BLaER1 treated with 17β-estradiol and CSF1 and Interleukin-3, amounts not matched to agents 10 nM and 100 nM (cell line): ENCODE measurements at regions not wholly inside any gene's neighbourhood (a gene's known extent, or its start where the extent isn't known, plus 50 kb on each side); places are given as distances from the start of the nearest gene placed in this dataset.
"Not testable (repeated sequence)": the region's sequence is repeated elsewhere in the genome, so short reads cannot be mapped to it uniquely, and the experiment has no call there.

Source experiments
- H3K27ac ChIP-seq, 11 experiments: shearing (Covaris generic); formaldehyde crosslinking; 2 replicates each; pipeline ENCODE4 v1.8.1; 2022
- H3K27me3 ChIP-seq, 11 experiments: shearing (Covaris generic); formaldehyde crosslinking; 2 replicates each; pipeline ENCODE4 v1.8.1; 2022
- H3K36me3 ChIP-seq, 11 experiments: shearing (Covaris generic); formaldehyde crosslinking; 2 replicates each; pipeline ENCODE4 v1.8.1; 2022
- H3K4me1 ChIP-seq, 10 experiments: shearing (Covaris generic); formaldehyde crosslinking; 2 replicates each; pipeline ENCODE4 v1.8.1; 2022
- H3K4me2 ChIP-seq, 11 experiments: shearing (Covaris generic); formaldehyde crosslinking; 2 replicates each; pipeline ENCODE4 v1.8.1; 2022
- H3K4me3 ChIP-seq, 10 experiments: shearing (Covaris generic); formaldehyde crosslinking; 2 replicates each; pipeline ENCODE4 v1.8.1; 2022
- H3K9ac ChIP-seq, 11 experiments: shearing (Covaris generic); formaldehyde crosslinking; 2 replicates each; pipeline ENCODE4 v1.8.1; 2022
- H3K9me3 ChIP-seq, 11 experiments: shearing (Covaris generic); formaldehyde crosslinking; replicated peaks in 1 of 11; 2 replicates each; pipeline ENCODE4 v1.8.1; 2022
- H4K20me1 ChIP-seq, 11 experiments: shearing (Covaris generic); formaldehyde crosslinking; 2 replicates each; pipeline ENCODE4 v1.8.1; 2022
- Cebpa-rat ChIP-seq, 11 experiments: shearing (Covaris generic); IDR thresholded peaks; 2 replicates each; pipeline ENCODE4 v1.8.1; 2022

- no peaks in the 10 kb centered on the region for H3K27me3 ChIP-seq
- H4K20me1 ChIP-seq: no peaks in the 10 kb centered on the region
- H3K4me3 ChIP-seq: no peak overlapping the region
- no peak overlapping the region for H3K27ac ChIP-seq
- no peaks in the 10 kb centered on the region for H3K4me1 ChIP-seq
- H3K9me3 ChIP-seq: peaks cover 0 to 11% (median 1%) of the 10 kb centered on the region in 11 experiments; a peak in 8 of 22 replicates
- H3K36me3 ChIP-seq: no peaks in the 10 kb centered on the region
- no peak for TF ChIP-seq Cebpa-rat (IDR thresholded peaks at IDR 0.05)
- H3K9ac ChIP-seq: no peak overlapping the region
- H3K4me2 ChIP-seq: no peak overlapping the region
Observed at GRCh38 chr14:88098163-88098562, 93.2 kb downstream of the GPR65 start.

- no peaks in the 10 kb centered on the region for H3K27me3 ChIP-seq
- TF ChIP-seq Cebpa-rat (IDR thresholded peaks at IDR 0.05): no peak
- no peak overlapping the region for H3K27ac ChIP-seq
- H3K36me3 ChIP-seq: peaks cover 0 to 5% (median 0%) of the 10 kb centered on the region in 11 experiments; a peak in 1 of 22 replicates
- H3K9ac ChIP-seq: no peak overlapping the region
- H3K4me1 ChIP-seq: peaks cover 0 to 7% (median 2%) of the 10 kb centered on the region in 10 experiments; a peak in 4 of 20 replicates
- H3K4me2 ChIP-seq: no peak overlapping the region
- H3K4me3 ChIP-seq: no peak overlapping the region
- H4K20me1 ChIP-seq: no peaks in the 10 kb centered on the region
- H3K9me3 ChIP-seq: peaks cover 25 to 37% (median 30%) of the 10 kb centered on the region in 11 experiments
Observed at GRCh38 chr14:88104710-88105109, 99.8 kb downstream of the GPR65 start.

GRCh38 chr14:88106377-88106776, 101.4 kb downstream of the GPR65 start:
- no peak for TF ChIP-seq Cebpa-rat (IDR thresholded peaks at IDR 0.05)
- peaks cover 0 to 7% (median 3%) of the 10 kb centered on the region in 10 experiments; a peak in 4 of 20 replicates for H3K4me1 ChIP-seq
- no peak overlapping the region for H3K4me3 ChIP-seq
- peaks cover 25 to 37% (median 30%) of the 10 kb centered on the region in 11 experiments for H3K9me3 ChIP-seq
- H3K9ac ChIP-seq: no peak overlapping the region
- peaks cover 0 to 5% (median 0%) of the 10 kb centered on the region in 11 experiments; a peak in 1 of 22 replicates for H3K36me3 ChIP-seq
- H3K4me2 ChIP-seq: no peak overlapping the region
- no peaks in the 10 kb centered on the region for H3K27me3 ChIP-seq
- H4K20me1 ChIP-seq: no peaks in the 10 kb centered on the region
- no peak overlapping the region for H3K27ac ChIP-seq

- not testable (repeated sequence) for H3K9ac ChIP-seq, H4K20me1 ChIP-seq, H3K4me3 ChIP-seq, H3K27me3 ChIP-seq, H3K36me3 ChIP-seq, H3K27ac ChIP-seq
- H3K4me1 ChIP-seq: peaks cover 24 to 36% (median 28%) of the 10 kb centered on the region in 10 experiments
- peaks cover 0 to 23% (median 12%) of the 10 kb centered on the region in 11 experiments; a peak in 15 of 22 replicates for H3K9me3 ChIP-seq
- peak overlapping the region in 3 of 11 experiments; percentile 78 to 95 (median 89); a peak in 5 of 22 replicates for H3K4me2 ChIP-seq
Observed at GRCh38 chr14:88127669-88128068, 122.7 kb downstream of the GPR65 start.

GRCh38 chr14:88128816-88129215, 123.9 kb downstream of the GPR65 start:
- no peak for TF ChIP-seq Cebpa-rat (IDR thresholded peaks at IDR 0.05)
- H3K4me3 ChIP-seq: no peak overlapping the region
- H3K9me3 ChIP-seq: peaks cover 0 to 32% (median 13%) of the 10 kb centered on the region in 11 experiments; a peak in 16 of 22 replicates
- H3K4me2 ChIP-seq: peak overlapping the region; percentile 43 to 95 (median 75)
- peak overlapping the region; percentile 62 to 87 (median 79); a peak in 21 of 22 replicates for H3K27ac ChIP-seq
- no peaks in the 10 kb centered on the region for H4K20me1 ChIP-seq
- peaks cover 0 to 7% (median 0%) of the 10 kb centered on the region in 11 experiments; a peak in 1 of 22 replicates for H3K36me3 ChIP-seq
- H3K4me1 ChIP-seq: peaks cover 24 to 43% (median 28%) of the 10 kb centered on the region in 10 experiments
- H3K27me3 ChIP-seq: no peaks in the 10 kb centered on the region
- peak overlapping the region in 3 of 11 experiments; percentile 60 to 70 (median 70); a peak in 2 of 22 replicates for H3K9ac ChIP-seq

GRCh38 chr14:88129306-88130056, 124.5 kb downstream of the GPR65 start:
- Histone ChIP-seq H3K4me1 (peaks cover 24 to 43% (median 28%) of the 10 kb centered on the region in 10 experiments), H3K4me2 (peak overlapping the region; percentile 43 to 95 (median 75))

GRCh38 chr14:88130057-88130432, 125.1 kb downstream of the GPR65 start:
- H4K20me1 ChIP-seq: no peaks in the 10 kb centered on the region
- peak in 2 of 11 experiments; percentile 5 to 8; a peak in 1 of 22 replicates for TF ChIP-seq Cebpa-rat (IDR thresholded peaks at IDR 0.05)
- peak overlapping the region; percentile 15 to 72 (median 63) for H3K9ac ChIP-seq
- no peaks in the 10 kb centered on the region for H3K27me3 ChIP-seq
- peak overlapping the region; percentile 62 to 87 (median 79) for H3K27ac ChIP-seq
- H3K9me3 ChIP-seq: peaks cover 0 to 32% (median 13%) of the 10 kb centered on the region in 11 experiments; a peak in 16 of 22 replicates
- H3K4me1 ChIP-seq: peaks cover 24 to 43% (median 28%) of the 10 kb centered on the region in 10 experiments
- H3K36me3 ChIP-seq: peaks cover 0 to 7% (median 0%) of the 10 kb centered on the region in 11 experiments; a peak in 1 of 22 replicates
- peak overlapping the region; percentile 43 to 95 (median 75) for H3K4me2 ChIP-seq
- H3K4me3 ChIP-seq: peak overlapping the region in 6 of 10 experiments; percentile 22 to 52 (median 30); a peak in 10 of 20 replicates

More at GRCh38 chr14:88129306-88130056, 124.5 kb downstream of the GPR65 start:
- peak overlapping the region; percentile 15 to 72 (median 63) for H3K9ac ChIP-seq
- no peaks in the 10 kb centered on the region for H4K20me1 ChIP-seq
- peaks cover 0 to 32% (median 13%) of the 10 kb centered on the region in 11 experiments; a peak in 16 of 22 replicates for H3K9me3 ChIP-seq
- H3K36me3 ChIP-seq: peaks cover 0 to 7% (median 0%) of the 10 kb centered on the region in 11 experiments; a peak in 1 of 22 replicates
- peak overlapping the region in 6 of 10 experiments; percentile 22 to 52 (median 30); a peak in 10 of 20 replicates for H3K4me3 ChIP-seq
- H3K27ac ChIP-seq: peak overlapping the region; percentile 62 to 87 (median 79)
- peak in 5 of 11 experiments; percentile 22 to 80 (median 54); a peak in 5 of 22 replicates for TF ChIP-seq Cebpa-rat (IDR thresholded peaks at IDR 0.05)
- no peaks in the 10 kb centered on the region for H3K27me3 ChIP-seq
